ENCODE measurements at regions not wholly inside any gene's neighbourhood (a gene's known extent, or its start where the extent isn't known, plus 50 kb on each side); places are given as distances from the start of the nearest gene placed in this dataset.

DNA sequence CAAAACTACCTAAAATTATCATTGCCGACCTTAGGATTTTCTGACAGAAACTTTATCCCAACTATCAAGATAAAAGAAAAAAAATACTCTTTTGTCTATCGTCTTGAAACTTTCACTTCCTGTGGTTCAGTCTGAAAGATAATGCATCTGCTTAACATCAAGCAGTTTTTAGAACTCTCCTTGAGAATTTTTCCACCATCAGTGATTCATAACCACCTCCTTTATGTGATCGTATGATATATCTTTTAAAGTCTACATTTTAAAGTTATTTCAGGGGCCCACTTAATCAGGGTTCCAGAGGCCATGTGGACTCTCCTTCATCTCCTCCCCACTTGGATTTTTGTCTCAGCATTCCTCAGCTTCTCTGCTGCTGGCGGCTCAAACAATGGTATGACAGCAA, 272.8 kb upstream of the TENM3 start:
- DNase-seq (ENCODE audit: low spot score in 2 of 2), result no peak
- Histone ChIP-seq H3K4me3 (no peak overlapping the region), H3K27me3 (no peaks in the 10 kb centered on the region), H3K36me3 (no peaks in the 10 kb centered on the region), H3K4me1 (no peaks in the 10 kb centered on the region), H3K9me3 (no peaks in the 10 kb centered on the region), H3K27ac (no peak overlapping the region)
- TF ChIP-seq, protein P1, sequence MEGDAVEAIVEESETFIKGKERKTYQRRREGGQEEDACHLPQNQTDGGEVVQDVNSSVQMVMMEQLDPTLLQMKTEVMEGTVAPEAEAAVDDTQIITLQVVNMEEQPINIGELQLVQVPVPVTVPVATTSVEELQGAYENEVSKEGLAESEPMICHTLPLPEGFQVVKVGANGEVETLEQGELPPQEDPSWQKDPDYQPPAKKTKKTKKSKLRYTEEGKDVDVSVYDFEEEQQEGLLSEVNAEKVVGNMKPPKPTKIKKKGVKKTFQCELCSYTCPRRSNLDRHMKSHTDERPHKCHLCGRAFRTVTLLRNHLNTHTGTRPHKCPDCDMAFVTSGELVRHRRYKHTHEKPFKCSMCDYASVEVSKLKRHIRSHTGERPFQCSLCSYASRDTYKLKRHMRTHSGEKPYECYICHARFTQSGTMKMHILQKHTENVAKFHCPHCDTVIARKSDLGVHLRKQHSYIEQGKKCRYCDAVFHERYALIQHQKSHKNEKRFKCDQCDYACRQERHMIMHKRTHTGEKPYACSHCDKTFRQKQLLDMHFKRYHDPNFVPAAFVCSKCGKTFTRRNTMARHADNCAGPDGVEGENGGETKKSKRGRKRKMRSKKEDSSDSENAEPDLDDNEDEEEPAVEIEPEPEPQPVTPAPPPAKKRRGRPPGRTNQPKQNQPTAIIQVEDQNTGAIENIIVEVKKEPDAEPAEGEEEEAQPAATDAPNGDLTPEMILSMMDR (IDR thresholded peaks at IDR 0.05), result no peak
- no peak for TF ChIP-seq EP300 (IDR thresholded peaks at IDR 0.05)
- TF ChIP-seq POLR2A (IDR thresholded peaks at IDR 0.05), result no peak
- no peak for TF ChIP-seq POLR2AphosphoS5 (IDR thresholded peaks at IDR 0.05)
- WGBS, result 64% methylated on average over 4 of the region's 4 CpGs

DNA sequence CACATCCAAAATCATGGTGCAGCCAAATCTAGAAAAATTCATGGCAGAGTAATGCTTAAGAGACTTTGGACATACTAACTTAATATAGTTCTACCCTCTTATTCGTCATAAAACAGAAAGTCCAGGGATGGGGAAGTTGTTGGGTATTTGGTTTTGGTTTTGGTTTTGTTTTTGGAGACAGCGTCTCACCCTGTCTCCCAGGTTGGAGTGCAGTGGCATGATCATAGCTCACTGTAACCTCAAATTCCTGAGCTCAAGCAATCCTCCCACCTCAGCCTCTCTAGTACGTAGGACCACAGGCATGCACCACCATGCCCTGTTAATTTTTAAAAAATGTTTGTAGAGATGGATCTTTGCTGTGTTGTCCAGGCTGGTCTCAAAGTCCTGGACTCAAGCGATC, 271.8 kb upstream of the TENM3 start:
- no peaks in the 10 kb centered on the region for H3K36me3 ChIP-seq
- DNase-seq (ENCODE audit: low spot score in 2 of 2), result no peak
- no peaks in the 10 kb centered on the region for H3K27me3 ChIP-seq
- H3K4me3 ChIP-seq, result no peak overlapping the region
- H3K27ac ChIP-seq, result no peak overlapping the region
- H3K9me3 ChIP-seq, result no peaks in the 10 kb centered on the region
- 62% methylated on average over 4 of the region's 4 CpGs for WGBS
- TF ChIP-seq EP300 (IDR thresholded peaks at IDR 0.05) (no peak), POLR2AphosphoS5 (IDR thresholded peaks at IDR 0.05) (no peak), POLR2A (IDR thresholded peaks at IDR 0.05) (no peak)
- TF ChIP-seq, protein P1 (IDR thresholded peaks at IDR 0.05), result no peak
- no peaks in the 10 kb centered on the region for H3K4me1 ChIP-seq

DNA sequence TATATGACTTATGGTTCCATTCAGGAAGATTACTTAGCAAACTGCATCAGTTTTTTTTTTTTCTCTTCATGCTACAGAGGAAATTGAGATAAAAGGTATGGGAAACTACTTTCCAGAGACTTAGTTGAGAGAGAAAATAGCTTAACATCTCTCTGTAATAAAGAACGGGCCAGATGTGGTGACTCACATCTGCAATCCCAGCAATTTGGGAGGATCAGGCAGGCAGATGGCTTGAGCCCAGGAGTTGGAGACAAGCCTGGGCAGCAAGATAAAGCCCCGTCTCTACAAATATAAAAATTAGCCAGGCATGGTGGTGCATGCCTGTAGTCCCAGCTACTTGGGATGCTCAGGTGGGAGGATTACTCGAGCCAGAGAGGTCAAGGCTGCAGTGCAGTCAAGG, 271.2 kb upstream of the TENM3 start:
- no peak for DNase-seq (ENCODE audit: low spot score in 2 of 2)
- Histone ChIP-seq H3K9me3 (no peaks in the 10 kb centered on the region), H3K27ac (no peak overlapping the region), H3K27me3 (no peaks in the 10 kb centered on the region), H3K4me3 (no peak overlapping the region), H3K36me3 (no peaks in the 10 kb centered on the region), H3K4me1 (no peaks in the 10 kb centered on the region)
- TF ChIP-seq, protein P1 (IDR thresholded peaks at IDR 0.05), result no peak
- 25% methylated on average over 3 of the region's 3 CpGs for WGBS

DNA sequence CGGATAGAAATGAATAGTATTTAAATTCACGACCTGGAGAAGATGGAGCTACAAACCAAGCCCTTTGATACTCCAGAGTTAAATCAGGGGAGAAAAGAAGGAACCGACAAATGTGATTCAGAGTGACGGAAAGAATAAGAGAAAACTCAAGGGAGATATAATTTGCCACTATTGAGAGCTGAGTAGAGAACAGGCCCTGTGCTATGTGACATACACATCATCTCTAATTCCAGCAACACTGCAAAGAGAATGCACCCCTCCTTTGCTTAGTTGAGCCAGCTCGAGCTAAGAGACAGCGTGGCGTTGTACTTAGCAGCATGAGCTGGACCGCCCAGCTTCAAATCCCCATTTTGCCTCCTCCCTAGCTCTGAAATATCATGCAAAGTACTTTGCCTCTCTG, 266.4 kb upstream of the TENM3 start:
- TF ChIP-seq POLR2A (IDR thresholded peaks at IDR 0.05), result no peak
- TF ChIP-seq, protein P1 (IDR thresholded peaks at IDR 0.05), result no peak
- no peak for TF ChIP-seq EP300 (IDR thresholded peaks at IDR 0.05)
- TF ChIP-seq POLR2AphosphoS5 (IDR thresholded peaks at IDR 0.05), result no peak
- no peaks in the 10 kb centered on the region for H3K4me1 ChIP-seq
- H3K4me3 ChIP-seq, result no peak overlapping the region
- DNase-seq (ENCODE audit: low spot score in 2 of 2), result no peak
- no peaks in the 10 kb centered on the region for H3K27me3 ChIP-seq
- H3K27ac ChIP-seq, result no peak overlapping the region
- H3K36me3 ChIP-seq, result no peaks in the 10 kb centered on the region
- no peaks in the 10 kb centered on the region for H3K9me3 ChIP-seq
- 77% methylated on average over 8 of the region's 8 CpGs for WGBS

DNA sequence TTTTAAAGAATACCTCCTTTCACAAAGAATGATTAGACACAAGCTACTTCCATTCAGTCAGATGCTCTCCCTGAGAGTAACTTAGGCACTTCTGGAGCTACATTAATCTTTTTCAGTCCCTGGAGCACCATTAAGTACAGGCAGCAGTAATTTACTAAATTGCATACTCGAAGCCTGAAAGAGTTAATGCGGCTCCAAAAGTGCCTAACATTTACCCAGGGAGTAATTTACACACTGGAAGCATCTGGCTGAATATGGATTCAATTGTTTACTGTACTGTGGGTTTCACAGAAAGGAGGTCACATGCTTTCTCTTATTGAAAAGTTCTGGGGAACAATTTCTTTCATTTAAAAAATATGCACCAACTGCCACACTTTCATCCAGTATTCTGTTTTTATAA, 260.8 kb upstream of the TENM3 start:
- Histone ChIP-seq H3K36me3 (no peaks in the 10 kb centered on the region), H3K4me3 (no peak overlapping the region), H3K27me3 (no peaks in the 10 kb centered on the region), H3K9me3 (no peaks in the 10 kb centered on the region), H3K27ac (no peak overlapping the region), H3K4me1 (no peaks in the 10 kb centered on the region)
- no peak for TF ChIP-seq POLR2AphosphoS5 (IDR thresholded peaks at IDR 0.05)
- DNase-seq (ENCODE audit: low spot score in 2 of 2), result no peak
- 43% methylated on average over 2 of the region's 2 CpGs for WGBS

DNA sequence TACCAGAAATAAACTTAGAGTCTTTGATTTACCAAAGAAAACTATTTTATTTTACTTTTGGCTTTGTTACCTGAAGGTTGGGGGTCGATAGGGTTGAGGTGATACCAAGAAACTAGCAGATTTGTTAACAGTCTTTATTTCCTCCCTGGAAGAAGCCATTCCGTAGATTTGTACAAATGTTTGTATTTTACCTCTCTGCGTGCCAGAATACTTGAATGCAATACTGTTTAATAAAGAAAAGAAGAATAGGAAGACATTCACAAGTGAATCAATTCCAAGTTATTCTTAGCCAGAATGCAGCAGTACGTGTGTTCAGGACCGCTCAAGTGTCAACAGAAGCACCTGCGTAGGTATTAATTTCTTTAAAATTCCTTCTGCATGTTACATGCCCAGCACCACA, 260.3 kb upstream of the TENM3 start:
- no peaks in the 10 kb centered on the region for H3K27me3 ChIP-seq
- H3K36me3 ChIP-seq, result no peaks in the 10 kb centered on the region
- 46% methylated on average over 6 of the region's 6 CpGs for WGBS
- H3K4me3 ChIP-seq, result no peak overlapping the region
- no peaks in the 10 kb centered on the region for H3K4me1 ChIP-seq
- no peak for TF ChIP-seq POLR2A (IDR thresholded peaks at IDR 0.05)
- TF ChIP-seq, protein P1 (IDR thresholded peaks at IDR 0.05), result no peak
- no peak for TF ChIP-seq POLR2AphosphoS5 (IDR thresholded peaks at IDR 0.05)
- TF ChIP-seq EP300 (IDR thresholded peaks at IDR 0.05), result no peak
- no peak for DNase-seq (ENCODE audit: low spot score in 2 of 2)
- no peaks in the 10 kb centered on the region for H3K9me3 ChIP-seq
- no peak overlapping the region for H3K27ac ChIP-seq
